ENCODE measurements at regions not wholly inside any gene's neighbourhood (a gene's known extent, or its start where the extent isn't known, plus 50 kb on each side); places are given as distances from the start of the nearest gene placed in this dataset.
"Not testable (repeated sequence)": the region's sequence is repeated elsewhere in the genome, so short reads cannot be mapped to it uniquely, and the experiment has no call there.

DNA sequence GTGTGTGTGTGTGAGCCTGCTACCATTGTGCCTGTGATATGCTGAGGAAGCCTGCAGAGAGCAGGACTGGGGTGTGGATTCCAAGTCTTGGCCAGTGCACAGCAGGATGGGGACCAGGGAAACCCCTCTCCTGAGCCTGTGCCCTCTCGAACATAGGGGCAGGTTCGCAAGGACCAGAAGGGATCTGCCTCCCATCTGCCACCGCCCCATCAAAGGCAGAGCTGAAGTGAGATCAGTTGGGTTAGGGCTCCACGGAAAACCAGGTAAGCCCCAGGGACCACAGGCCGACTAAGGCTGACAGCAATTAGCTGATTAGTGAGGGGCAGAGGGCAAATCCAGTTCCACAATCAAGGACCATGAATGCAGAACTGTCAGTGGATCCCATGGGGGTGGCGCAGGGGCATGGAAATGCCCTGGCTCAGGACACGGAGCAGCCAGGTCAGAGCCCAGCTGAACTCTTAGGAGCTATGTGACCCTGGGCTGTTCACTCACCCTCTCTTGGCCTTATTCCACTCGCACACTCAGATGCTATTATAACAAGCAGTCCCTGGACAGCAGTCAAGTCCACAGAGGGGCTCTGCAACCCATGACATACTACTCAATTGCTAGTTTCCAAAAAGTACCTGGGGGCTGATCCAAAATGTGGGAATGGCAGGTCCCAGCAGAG is 84.2 kb upstream of the ID2 start:
- no peak overlapping the region for H3K4me3 ChIP-seq
- H3K4me1 ChIP-seq (ENCODE audit: control insufficient read depth in 1 of 2, low read depth in 2 of 2), result peaks cover 5 to 14% of the 10 kb centered on the region in 2 donors
- no peaks in the 10 kb centered on the region for H3K36me3 ChIP-seq
- TF ChIP-seq, protein P1, sequence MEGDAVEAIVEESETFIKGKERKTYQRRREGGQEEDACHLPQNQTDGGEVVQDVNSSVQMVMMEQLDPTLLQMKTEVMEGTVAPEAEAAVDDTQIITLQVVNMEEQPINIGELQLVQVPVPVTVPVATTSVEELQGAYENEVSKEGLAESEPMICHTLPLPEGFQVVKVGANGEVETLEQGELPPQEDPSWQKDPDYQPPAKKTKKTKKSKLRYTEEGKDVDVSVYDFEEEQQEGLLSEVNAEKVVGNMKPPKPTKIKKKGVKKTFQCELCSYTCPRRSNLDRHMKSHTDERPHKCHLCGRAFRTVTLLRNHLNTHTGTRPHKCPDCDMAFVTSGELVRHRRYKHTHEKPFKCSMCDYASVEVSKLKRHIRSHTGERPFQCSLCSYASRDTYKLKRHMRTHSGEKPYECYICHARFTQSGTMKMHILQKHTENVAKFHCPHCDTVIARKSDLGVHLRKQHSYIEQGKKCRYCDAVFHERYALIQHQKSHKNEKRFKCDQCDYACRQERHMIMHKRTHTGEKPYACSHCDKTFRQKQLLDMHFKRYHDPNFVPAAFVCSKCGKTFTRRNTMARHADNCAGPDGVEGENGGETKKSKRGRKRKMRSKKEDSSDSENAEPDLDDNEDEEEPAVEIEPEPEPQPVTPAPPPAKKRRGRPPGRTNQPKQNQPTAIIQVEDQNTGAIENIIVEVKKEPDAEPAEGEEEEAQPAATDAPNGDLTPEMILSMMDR (IDR thresholded peaks at IDR 0.05), result no peak
- H3K9me3 ChIP-seq, result no peaks in the 10 kb centered on the region
- H3K27me3 ChIP-seq (replicated peaks; ENCODE audit: insufficient read depth), result no peaks in the 10 kb centered on the region
- DNase-seq (ENCODE audit: low spot score) (no peak), ATAC-seq (ENCODE audit: insufficient number of reproducible peaks, low FRiP score, low read depth) (no peak)
- no peak overlapping the region for H3K27ac ChIP-seq

DNA sequence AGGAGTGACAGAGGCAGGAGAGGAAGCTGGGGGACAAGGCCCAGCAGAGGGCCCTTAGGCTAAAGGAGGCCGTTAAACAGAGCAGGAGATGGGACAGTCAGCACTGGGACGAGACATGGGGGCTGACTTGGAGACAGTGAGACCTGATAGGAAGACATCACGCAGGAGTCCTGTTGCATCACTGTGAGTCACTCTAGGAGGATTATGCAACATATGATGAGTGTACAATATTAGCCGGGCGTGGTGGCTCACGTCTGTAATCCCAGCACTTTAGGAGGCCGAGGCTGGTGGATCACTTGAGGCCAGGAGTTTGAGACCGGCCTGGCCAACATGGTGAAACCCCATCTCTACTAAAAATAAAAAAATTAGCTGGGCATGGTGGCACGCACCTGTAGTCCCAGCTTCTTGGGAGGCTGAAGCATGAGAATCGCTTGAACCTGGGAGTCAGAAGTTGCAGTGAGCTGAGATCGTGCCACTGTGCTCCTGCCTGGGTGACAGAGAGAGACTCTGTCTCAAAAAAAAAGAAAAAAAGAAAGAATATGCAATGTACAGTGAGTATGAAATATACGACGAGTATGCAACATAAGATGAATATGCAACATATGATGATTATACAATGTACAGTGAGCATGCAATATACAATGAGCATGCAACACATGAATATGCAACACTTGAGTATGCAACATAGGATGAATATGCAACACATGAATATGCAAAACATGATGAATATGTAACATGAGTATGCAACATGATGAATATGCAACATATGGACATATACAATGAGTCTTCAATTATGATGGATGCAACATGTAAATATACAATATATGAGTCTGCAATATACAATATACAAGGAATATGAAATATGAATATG is 83.3 kb upstream of the ID2 start:
- no peak for ATAC-seq (ENCODE audit: insufficient number of reproducible peaks, low FRiP score, low read depth)
- H3K9me3 ChIP-seq, result no peaks in the 10 kb centered on the region
- H3K36me3 ChIP-seq, result no peaks in the 10 kb centered on the region
- no peak for DNase-seq (ENCODE audit: low spot score)
- H3K4me1 ChIP-seq (ENCODE audit: control insufficient read depth in 1 of 2, low read depth in 2 of 2), result peaks cover 5 to 14% of the 10 kb centered on the region in 2 donors
- H3K4me3 ChIP-seq, result no peak overlapping the region
- no peaks in the 10 kb centered on the region for H3K27me3 ChIP-seq (replicated peaks; ENCODE audit: insufficient read depth)
- TF ChIP-seq, protein P1 (IDR thresholded peaks at IDR 0.05), result no peak
- H3K27ac ChIP-seq, result no peak overlapping the region

DNA sequence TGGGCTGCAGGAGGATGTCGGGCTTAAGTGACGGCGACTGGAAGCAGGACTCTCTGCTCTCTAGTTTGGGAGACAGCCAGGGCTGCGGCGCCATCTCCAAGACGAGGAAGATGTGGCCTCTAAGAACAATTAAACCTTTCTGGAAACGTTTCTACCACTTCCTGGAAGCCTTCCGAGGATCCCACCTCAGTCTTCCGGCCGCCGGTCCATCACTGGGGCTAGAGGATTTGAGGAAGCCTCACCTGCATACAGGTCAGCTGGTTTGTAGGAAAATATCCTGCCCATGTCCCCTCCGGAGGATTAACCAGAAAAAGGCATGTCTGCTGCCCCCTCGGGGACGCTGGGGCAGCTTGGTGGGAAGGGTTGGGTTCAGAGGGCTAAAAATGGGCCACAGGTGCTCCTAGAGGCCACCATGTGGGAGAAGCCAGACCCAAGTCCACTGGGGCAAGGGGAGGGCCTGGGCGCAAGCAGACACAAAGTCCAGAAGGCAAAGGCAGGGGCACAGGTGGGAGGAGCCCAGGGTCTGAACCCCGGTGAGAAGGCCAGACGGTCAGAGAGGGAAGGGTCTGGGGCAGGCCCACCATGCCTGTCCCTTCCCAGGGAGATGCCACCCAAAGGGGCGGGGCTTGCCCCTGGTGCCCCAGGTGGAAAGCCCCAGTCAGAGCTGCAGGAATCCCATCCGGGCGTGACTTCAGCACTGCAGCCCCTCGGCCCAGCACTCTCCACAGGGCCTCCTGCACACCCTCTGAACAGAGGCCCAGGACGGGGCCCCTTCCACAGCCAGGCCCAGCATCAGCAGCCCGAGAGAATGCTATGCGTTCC is 82.2 kb upstream of the ID2 start:
- ATAC-seq (ENCODE audit: insufficient number of reproducible peaks, low FRiP score, low read depth) (no peak), DNase-seq (ENCODE audit: low spot score) (no peak)
- H3K4me3 ChIP-seq, result no peak overlapping the region
- H3K36me3 ChIP-seq, result no peaks in the 10 kb centered on the region
- H3K27me3 ChIP-seq (replicated peaks; ENCODE audit: insufficient read depth), result no peaks in the 10 kb centered on the region
- TF ChIP-seq, protein P1 (IDR thresholded peaks at IDR 0.05), result no peak
- H3K4me1 ChIP-seq (ENCODE audit: control insufficient read depth in 1 of 2, low read depth in 2 of 2), result peaks cover 0 to 5% of the 10 kb centered on the region in 2 donors
- no peaks in the 10 kb centered on the region for H3K9me3 ChIP-seq
- no peak overlapping the region for H3K27ac ChIP-seq

DNA sequence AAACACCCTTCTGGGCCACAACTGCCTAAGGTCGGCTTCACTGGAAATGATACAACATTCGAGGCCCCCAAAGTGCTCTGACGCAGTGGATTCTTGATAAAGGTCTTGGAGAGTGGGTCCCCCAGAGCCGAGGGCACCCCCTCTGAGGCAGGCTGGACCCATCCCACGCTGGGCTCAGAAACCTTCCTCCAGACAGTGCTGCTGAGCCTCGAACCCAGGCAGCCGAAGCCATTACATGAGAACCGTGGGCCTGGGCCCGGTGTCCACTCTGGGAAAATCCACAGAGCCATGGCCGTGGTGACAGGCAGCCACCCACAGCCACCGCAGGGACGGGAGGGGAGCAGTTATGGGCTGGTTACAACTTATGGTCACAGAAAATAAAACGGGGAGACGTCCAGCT is 81.4 kb upstream of the ID2 start:
- Histone ChIP-seq H3K9me3 (no peaks in the 10 kb centered on the region), H3K27ac (no peak overlapping the region), H3K36me3 (no peaks in the 10 kb centered on the region), H3K4me3 (no peak overlapping the region), H3K4me1 (ENCODE audit: control insufficient read depth in 1 of 2, low read depth in 2 of 2) (no peaks in the 10 kb centered on the region), H3K27me3 (replicated peaks; ENCODE audit: insufficient read depth) (no peaks in the 10 kb centered on the region)
- no peak for DNase-seq (ENCODE audit: low spot score)
- TF ChIP-seq, protein P1 (IDR thresholded peaks at IDR 0.05), result no peak
- no peak for ATAC-seq (ENCODE audit: insufficient number of reproducible peaks, low FRiP score, low read depth)

DNA sequence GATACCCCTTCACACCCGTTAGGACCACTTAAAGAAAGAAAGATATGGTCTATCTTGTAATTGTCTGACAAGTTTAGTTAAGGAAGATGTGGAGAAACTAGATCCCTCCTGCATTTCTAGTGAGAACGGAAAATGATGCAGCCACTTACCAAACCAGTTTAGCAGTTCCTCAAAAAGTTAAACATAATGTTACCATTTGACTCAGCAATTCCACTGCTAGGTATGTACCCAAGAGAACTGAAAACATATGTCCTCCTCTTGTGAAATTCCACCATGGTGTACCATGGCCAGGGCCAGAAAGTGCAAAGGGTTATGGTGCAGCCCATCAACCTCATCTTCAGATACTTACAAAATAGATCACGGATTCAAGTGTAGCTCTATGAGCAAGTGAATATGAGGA is 79.0 kb upstream of the ID2 start:
- DNase-seq (ENCODE audit: low spot score) (no peak), ATAC-seq (ENCODE audit: insufficient number of reproducible peaks, low FRiP score, low read depth) (no peak)
- Histone ChIP-seq H3K4me3 (no peak overlapping the region), H3K4me1 (ENCODE audit: control insufficient read depth in 1 of 2, low read depth in 2 of 2) (peaks cover 0 to 14% of the 10 kb centered on the region in 2 donors), H3K27me3 (replicated peaks; ENCODE audit: insufficient read depth) (no peaks in the 10 kb centered on the region), H3K9me3 (no peaks in the 10 kb centered on the region), H3K36me3 (no peaks in the 10 kb centered on the region), H3K27ac (no peak overlapping the region)
- TF ChIP-seq, protein P1 (IDR thresholded peaks at IDR 0.05), result no peak

DNA sequence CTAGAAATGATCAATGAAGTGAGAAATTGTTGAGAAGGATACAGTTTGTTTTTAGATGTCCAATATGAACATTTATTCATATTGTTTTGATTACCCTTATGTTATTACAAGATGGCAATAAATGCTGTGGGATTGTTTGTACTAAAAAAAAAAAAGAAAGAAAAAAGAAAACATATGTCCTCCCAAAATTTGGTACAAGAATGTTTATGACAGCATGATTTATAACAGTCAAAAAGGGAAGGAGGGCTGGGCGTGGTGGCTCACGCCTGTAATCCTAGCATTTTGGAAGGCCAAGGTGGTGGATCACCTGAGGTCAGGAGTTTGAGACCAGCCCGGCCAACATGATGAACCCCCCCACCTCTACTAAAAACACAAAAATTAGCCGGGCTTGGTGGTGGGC is 78.5 kb upstream of the ID2 start:
- not testable (repeated sequence) for H3K4me3 ChIP-seq; H3K36me3 ChIP-seq; H3K9me3 ChIP-seq; DNase-seq (ENCODE audit: low spot score); H3K27ac ChIP-seq; ATAC-seq (ENCODE audit: insufficient number of reproducible peaks, low FRiP score, low read depth); H3K27me3 ChIP-seq (replicated peaks; ENCODE audit: insufficient read depth)
- H3K4me1 ChIP-seq (ENCODE audit: control insufficient read depth in 1 of 2, low read depth in 2 of 2), result peaks cover 0 to 20% of the 10 kb centered on the region in 2 donors

Data from thoracic aorta (tissue), 2 donors.